Cardiac muscle cell (in vitro differentiated cells and primary cell): ENCODE measurements at regions not wholly inside any gene's neighbourhood (a gene's known extent, or its start where the extent isn't known, plus 50 kb on each side); places are given as distances from the start of the nearest gene placed in this dataset.
A peak's percentile ranks its signal among the peaks of the same experiment; 100 is the strongest.

Experiments
- DNase-seq, 2 donors: peaks; one replicate each; pipeline versions ENCODE4 v3.0.0 to v3.0.0-alpha.2; 2010 to 2017; ENCODE audit warnings: low read depth in 1 of 2, low spot score in 1 of 2
- H3K27ac ChIP-seq: fragments of 200-600 bp; sonication (generic); 2 replicates; pipeline ENCODE4 v1.5.1; 2016
- H3K27me3 ChIP-seq: fragments of 200-600 bp; sonication (generic); 2 replicates; pipeline ENCODE4 v1.6.0; 2016; ENCODE audit warnings: control low read depth
- H3K36me3 ChIP-seq: fragments of 200-600 bp; sonication (generic); 2 replicates; pipeline ENCODE4 v1.5.1; 2016; ENCODE audit warnings: control low read depth
- H3K4me1 ChIP-seq: fragments of 200-600 bp; sonication (generic); 2 replicates; pipeline ENCODE4 v1.8.1; 2017; ENCODE audit warnings: low read depth, mild to moderate bottlenecking, mixed run types
- H3K4me3 ChIP-seq: fragments of 200-600 bp; sonication (generic); 2 replicates; pipeline ENCODE4 v1.5.1; 2016; ENCODE audit warnings: mild to moderate bottlenecking
- H3K9me3 ChIP-seq: fragments of 200-600 bp; sonication (generic); 2 replicates; pipeline ENCODE4 v1.5.1; 2017; ENCODE audit warnings: low read depth, mild to moderate bottlenecking, control low read depth
- TF ChIP-seq, protein P1 (sequence below): IDR thresholded peaks from 2 replicates; pipeline ENCODE4 v1.5.1; 2012; ENCODE audit warnings: low read depth, mild to moderate bottlenecking, low read length

DNA sequence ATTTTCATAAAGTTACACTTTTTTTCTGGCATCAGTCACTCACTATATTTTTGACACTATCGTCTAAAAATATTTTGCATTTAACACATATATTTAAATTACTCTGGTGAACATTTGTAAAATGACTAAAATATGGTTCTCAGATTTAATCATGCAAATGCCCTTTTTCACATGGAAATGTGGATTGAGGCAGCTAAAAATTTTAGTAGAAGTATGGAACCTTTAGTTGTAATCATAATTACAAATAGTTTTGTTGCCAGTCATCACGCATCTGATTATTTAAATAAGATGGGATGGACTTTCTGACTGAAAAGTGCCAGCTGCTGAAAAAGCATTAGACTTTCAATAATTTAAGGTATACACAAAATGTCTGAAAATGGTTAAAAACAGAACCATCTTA lies 119.3 kb downstream of the PDHA2 start:
- TF ChIP-seq, protein P1, sequence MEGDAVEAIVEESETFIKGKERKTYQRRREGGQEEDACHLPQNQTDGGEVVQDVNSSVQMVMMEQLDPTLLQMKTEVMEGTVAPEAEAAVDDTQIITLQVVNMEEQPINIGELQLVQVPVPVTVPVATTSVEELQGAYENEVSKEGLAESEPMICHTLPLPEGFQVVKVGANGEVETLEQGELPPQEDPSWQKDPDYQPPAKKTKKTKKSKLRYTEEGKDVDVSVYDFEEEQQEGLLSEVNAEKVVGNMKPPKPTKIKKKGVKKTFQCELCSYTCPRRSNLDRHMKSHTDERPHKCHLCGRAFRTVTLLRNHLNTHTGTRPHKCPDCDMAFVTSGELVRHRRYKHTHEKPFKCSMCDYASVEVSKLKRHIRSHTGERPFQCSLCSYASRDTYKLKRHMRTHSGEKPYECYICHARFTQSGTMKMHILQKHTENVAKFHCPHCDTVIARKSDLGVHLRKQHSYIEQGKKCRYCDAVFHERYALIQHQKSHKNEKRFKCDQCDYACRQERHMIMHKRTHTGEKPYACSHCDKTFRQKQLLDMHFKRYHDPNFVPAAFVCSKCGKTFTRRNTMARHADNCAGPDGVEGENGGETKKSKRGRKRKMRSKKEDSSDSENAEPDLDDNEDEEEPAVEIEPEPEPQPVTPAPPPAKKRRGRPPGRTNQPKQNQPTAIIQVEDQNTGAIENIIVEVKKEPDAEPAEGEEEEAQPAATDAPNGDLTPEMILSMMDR = no peak
- H3K36me3 ChIP-seq = no peaks in the 10 kb centered on the region
- no peak for DNase-seq
- H3K4me3 ChIP-seq = no peak overlapping the region
- H3K27ac ChIP-seq = no peak overlapping the region
- no peaks in the 10 kb centered on the region for H3K4me1 ChIP-seq
- no peaks in the 10 kb centered on the region for H3K9me3 ChIP-seq
- no peaks in the 10 kb centered on the region for H3K27me3 ChIP-seq

DNA sequence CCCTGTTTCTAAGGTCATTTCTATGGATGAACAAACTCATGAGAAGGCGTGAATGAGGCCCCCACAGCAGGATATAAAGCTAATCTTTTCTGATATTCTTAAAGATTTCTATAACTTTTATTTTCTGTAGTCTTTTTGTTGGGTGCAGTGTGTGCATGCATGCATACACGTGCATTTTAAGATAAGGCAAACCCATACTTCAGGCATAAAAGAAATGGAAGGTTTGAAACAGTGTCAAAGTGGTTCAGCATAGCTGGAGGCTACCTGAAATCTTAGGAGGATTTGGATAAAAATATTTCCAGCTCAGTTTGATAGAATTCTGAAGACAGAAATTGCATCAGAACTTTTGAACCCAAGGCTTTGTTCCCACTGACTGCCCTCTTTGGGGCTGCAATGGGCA lies 119.7 kb downstream of the PDHA2 start:
- TF ChIP-seq, protein P1 = no peak
- DNase-seq = no peak
- no peaks in the 10 kb centered on the region for H3K9me3 ChIP-seq

DNA sequence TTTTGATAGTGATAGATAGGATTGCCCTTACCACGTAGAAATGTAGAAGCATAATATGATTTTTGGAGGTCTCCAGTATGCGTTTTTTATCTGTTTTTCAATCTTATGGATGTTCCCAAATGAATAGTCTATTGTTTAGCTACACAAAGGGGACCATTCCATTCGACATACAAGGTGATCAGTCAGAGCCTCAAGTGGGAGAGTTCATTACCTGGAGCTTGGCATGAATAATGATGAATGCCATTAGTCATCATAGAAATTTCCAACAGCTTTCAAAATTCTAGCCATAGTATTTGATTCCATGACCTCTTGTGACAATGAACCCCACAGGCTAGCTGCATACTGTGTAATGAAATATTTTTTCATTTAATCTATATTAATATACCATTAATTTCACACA lies 123.6 kb downstream of the PDHA2 start:
- Histone ChIP-seq H3K27ac (no peak overlapping the region), H3K9me3 (no peaks in the 10 kb centered on the region), H3K4me3 (no peak overlapping the region), H3K27me3 (no peaks in the 10 kb centered on the region), H3K4me1 (no peaks in the 10 kb centered on the region), H3K36me3 (no peaks in the 10 kb centered on the region)
- DNase-seq = no peak
- TF ChIP-seq, protein P1 = no peak

More for the DNA sequence above, 119.7 kb downstream of the PDHA2 start:
- Histone ChIP-seq H3K27me3 (no peaks in the 10 kb centered on the region), H3K4me1 (no peaks in the 10 kb centered on the region), H3K4me3 (no peak overlapping the region), H3K27ac (no peak overlapping the region), H3K36me3 (no peaks in the 10 kb centered on the region)

DNA sequence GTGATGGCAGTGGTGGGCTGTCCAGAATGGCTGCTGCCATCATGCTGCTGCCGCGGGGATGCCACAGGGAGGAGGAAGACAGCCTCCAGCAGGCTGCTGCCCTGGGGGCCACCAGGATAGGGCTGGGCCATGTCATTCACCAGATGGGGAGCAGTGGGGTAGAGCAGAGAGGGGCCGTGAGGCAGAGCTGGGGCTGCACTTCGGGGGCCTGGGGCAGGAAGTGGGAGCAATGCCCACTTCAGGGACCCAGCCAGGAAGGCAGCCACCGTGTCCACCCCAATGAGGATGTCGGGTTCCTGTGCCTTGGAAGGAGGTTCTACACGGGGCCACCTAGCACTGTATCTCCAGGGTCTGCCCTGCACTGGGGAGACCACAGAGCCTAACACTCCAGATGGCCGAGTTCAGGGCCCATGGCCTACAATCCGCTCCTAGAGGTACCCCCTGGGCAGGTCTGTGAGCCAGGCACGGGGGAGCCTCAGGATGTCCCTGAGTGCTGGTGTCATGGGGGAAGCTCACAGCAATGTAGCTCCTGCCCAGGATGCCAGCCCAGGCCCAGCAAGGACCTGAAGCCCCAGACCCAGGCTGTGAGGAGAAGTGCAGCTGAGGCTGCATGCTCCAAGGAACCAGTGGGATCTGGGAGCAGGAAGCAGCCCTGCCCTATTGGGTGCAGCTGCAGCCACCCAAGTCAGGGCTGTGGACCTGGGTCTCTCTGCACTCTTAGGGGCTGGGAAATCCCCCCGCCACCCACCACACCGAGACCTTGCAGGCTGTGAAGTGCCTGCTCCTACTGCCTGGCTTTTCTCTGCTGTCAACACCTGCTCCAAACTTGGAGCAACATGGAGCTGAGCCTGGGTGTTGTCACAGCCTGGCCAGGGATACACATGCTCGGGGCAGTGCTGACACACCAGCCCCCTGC lies 140.3 kb downstream of the PDHA2 start:
- H3K4me3 ChIP-seq = no peak overlapping the region
- TF ChIP-seq, protein P1 = no peak
- H3K27me3 ChIP-seq = no peaks in the 10 kb centered on the region
- H3K9me3 ChIP-seq = no peaks in the 10 kb centered on the region
- no peak overlapping the region for H3K27ac ChIP-seq
- no peaks in the 10 kb centered on the region for H3K36me3 ChIP-seq
- H3K4me1 ChIP-seq = no peaks in the 10 kb centered on the region
- peak in 1 of 2 donors; percentile 88 for DNase-seq

DNA sequence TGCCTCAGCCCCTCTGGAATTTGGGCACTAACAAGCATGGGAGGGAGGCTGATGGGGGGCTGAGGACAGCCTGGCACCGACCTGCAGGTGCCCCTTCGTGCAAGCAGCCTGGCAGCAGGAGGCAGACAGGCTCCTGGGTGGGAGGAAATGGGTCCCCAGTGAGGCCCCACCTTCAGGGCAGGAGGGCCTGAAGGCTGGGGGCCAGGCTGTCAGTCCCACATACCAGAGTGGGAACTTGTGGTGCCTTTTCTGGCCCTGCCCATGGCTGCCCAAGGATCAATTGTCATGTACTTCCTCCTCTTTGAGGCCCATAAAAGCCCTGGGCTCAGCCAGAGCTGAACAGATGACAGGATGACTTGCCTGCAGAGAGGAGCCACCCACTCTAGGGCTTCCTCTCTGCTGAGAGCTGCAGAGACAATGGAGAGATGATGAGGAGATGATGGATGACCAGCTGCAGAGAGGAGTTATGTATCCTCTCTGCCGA lies 141.0 kb downstream of the PDHA2 start:
- H3K36me3 ChIP-seq = no peaks in the 10 kb centered on the region
- H3K27ac ChIP-seq = no peak overlapping the region
- DNase-seq = no peak
- H3K4me3 ChIP-seq = no peak overlapping the region
- H3K9me3 ChIP-seq = no peaks in the 10 kb centered on the region
- no peaks in the 10 kb centered on the region for H3K4me1 ChIP-seq
- no peaks in the 10 kb centered on the region for H3K27me3 ChIP-seq
- TF ChIP-seq, protein P1 = no peak
